HG03060 (cell line): ENCODE measurements at regions not wholly inside any gene's neighbourhood (a gene's known extent, or its start where the extent isn't known, plus 50 kb on each side); places are given as distances from the start of the nearest gene placed in this dataset.
A peak's percentile ranks its signal among the peaks of the same experiment; 100 is the strongest.

Experiments
- ATAC-seq: cut with Tn5 transposase; IDR thresholded peaks from one replicate; pipeline ENCODE4 v1.9.1; 2021; ENCODE audit warnings: low read depth, moderate number of reproducible peaks; ENCODE audit not compliant: unreplicated experiment

GRCh38 chr3:22199095-22199494 is 448.1 kb upstream of the ZNF385D start:
- ATAC-seq, result no peak

- no peak for ATAC-seq
These were observed 457.8 kb upstream of the ZNF385D start for GRCh38 chr3:22208844-22209243.

GRCh38 chr3:22209578-22209977 is 458.6 kb upstream of the ZNF385D start:
- ATAC-seq, result no peak

GRCh38 chr3:22210693-22211092 is 459.7 kb upstream of the ZNF385D start:
- ATAC-seq, result no peak

GRCh38 chr3:22216601-22217000 is 465.6 kb upstream of the ZNF385D start:
- ATAC-seq, result no peak

GRCh38 chr3:22225161-22225560 is 474.2 kb upstream of the ZNF385D start:
- no peak for ATAC-seq

- no peak for ATAC-seq
These were observed 477.7 kb upstream of the ZNF385D start for GRCh38 chr3:22228705-22229104.

- no peak for ATAC-seq
These were observed 480.1 kb upstream of the ZNF385D start for GRCh38 chr3:22231061-22231460.

- peak; percentile 81 for ATAC-seq
These were observed 485.7 kb upstream of the ZNF385D start for GRCh38 chr3:22236490-22237270.

- ATAC-seq, result no peak
These were observed 488.0 kb upstream of the ZNF385D start for GRCh38 chr3:22239011-22239410.

- ATAC-seq, result no peak
These were observed 490.1 kb upstream of the ZNF385D start for GRCh38 chr3:22241110-22241509.

GRCh38 chr3:22244761-22245521 is 493.9 kb upstream of the ZNF385D start:
- ATAC-seq, result no peak

GRCh38 chr3:22245811-22246583 is 495.0 kb upstream of the ZNF385D start:
- no peak for ATAC-seq

- no peak for ATAC-seq
These were observed 498.6 kb upstream of the ZNF385D start for GRCh38 chr3:22249658-22250057.

GRCh38 chr3:22257252-22257651 is 506.2 kb upstream of the ZNF385D start:
- ATAC-seq, result no peak

GRCh38 chr3:22262386-22262785 is 511.4 kb upstream of the ZNF385D start:
- ATAC-seq, result no peak

- no peak for ATAC-seq
These were observed 512.0 kb upstream of the ZNF385D start for GRCh38 chr3:22263042-22263441.

- no peak for ATAC-seq
These were observed 514.4 kb upstream of the ZNF385D start for GRCh38 chr3:22265403-22265802.

- no peak for ATAC-seq
These were observed 518.8 kb upstream of the ZNF385D start for GRCh38 chr3:22269831-22270230.

- ATAC-seq, result no peak
These were observed 525.3 kb upstream of the ZNF385D start for GRCh38 chr3:22276351-22276750.

- ATAC-seq, result no peak
These were observed 533.5 kb upstream of the ZNF385D start for GRCh38 chr3:22284559-22284958.
